ENCODE measurements at regions not wholly inside any gene's neighbourhood (a gene's known extent, or its start where the extent isn't known, plus 50 kb on each side); places are given as distances from the start of the nearest gene placed in this dataset.
"Not testable (repeated sequence)": the region's sequence is repeated elsewhere in the genome, so short reads cannot be mapped to it uniquely, and the experiment has no call there.

GRCh38 chr13:18643644-18644172, 537.9 kb downstream of the TUBA3C start:
- not testable (repeated sequence) for DNase-seq; H3K4me1 Mint-ChIP-seq; H3K9me3 Mint-ChIP-seq; H3K27ac Mint-ChIP-seq; H3K36me3 Mint-ChIP-seq; H3K4me3 Mint-ChIP-seq; H3K27me3 Mint-ChIP-seq (ENCODE audit: low read depth in 3 of 3)

- not testable (repeated sequence) for H3K4me3 Mint-ChIP-seq; H3K36me3 Mint-ChIP-seq; DNase-seq; H3K4me1 Mint-ChIP-seq; H3K27me3 Mint-ChIP-seq (ENCODE audit: low read depth in 3 of 3); H3K27ac Mint-ChIP-seq
- H3K9me3 Mint-ChIP-seq, result peaks cover 4 to 21% (median 9%) of the 10 kb centered on the region in 6 donors
Measured at GRCh38 chr13:18628928-18629327, 552.7 kb downstream of the TUBA3C start.

- H3K4me1 Mint-ChIP-seq, result no peaks in the 10 kb centered on the region
- H3K9me3 Mint-ChIP-seq, result peaks cover 4 to 17% (median 6%) of the 10 kb centered on the region in 6 donors
- peaks cover 0 to 2% (median 0%) of the 10 kb centered on the region in 3 donors for H3K27me3 Mint-ChIP-seq (ENCODE audit: low read depth in 3 of 3)
- no peak for DNase-seq
- H3K4me3 Mint-ChIP-seq, result no peak overlapping the region
- H3K27ac Mint-ChIP-seq, result no peak overlapping the region
- H3K36me3 Mint-ChIP-seq, result no peaks in the 10 kb centered on the region
Measured at GRCh38 chr13:18628428-18628827, 553.2 kb downstream of the TUBA3C start.

GRCh38 chr13:18624061-18624460, 557.6 kb downstream of the TUBA3C start:
- DNase-seq; H3K9me3 Mint-ChIP-seq; H3K27me3 Mint-ChIP-seq (ENCODE audit: low read depth in 3 of 3); H3K27ac Mint-ChIP-seq; H3K4me1 Mint-ChIP-seq; H3K36me3 Mint-ChIP-seq; H3K4me3 Mint-ChIP-seq: not testable (repeated sequence)

GRCh38 chr13:18618442-18618841, 563.2 kb downstream of the TUBA3C start:
- not testable (repeated sequence) for H3K27ac Mint-ChIP-seq; H3K4me1 Mint-ChIP-seq; DNase-seq; H3K27me3 Mint-ChIP-seq (ENCODE audit: low read depth in 3 of 3); H3K9me3 Mint-ChIP-seq; H3K4me3 Mint-ChIP-seq; H3K36me3 Mint-ChIP-seq

GRCh38 chr13:18610476-18610875, 571.1 kb downstream of the TUBA3C start:
- H3K9me3 Mint-ChIP-seq, result peaks cover 3 to 12% (median 9%) of the 10 kb centered on the region in 6 donors
- not testable (repeated sequence) for H3K27ac Mint-ChIP-seq; H3K36me3 Mint-ChIP-seq; H3K4me3 Mint-ChIP-seq; DNase-seq; H3K4me1 Mint-ChIP-seq; H3K27me3 Mint-ChIP-seq (ENCODE audit: low read depth in 3 of 3)

GRCh38 chr13:18609371-18609770, 572.3 kb downstream of the TUBA3C start:
- H3K4me3 Mint-ChIP-seq; H3K36me3 Mint-ChIP-seq; H3K27ac Mint-ChIP-seq; H3K4me1 Mint-ChIP-seq; DNase-seq; H3K27me3 Mint-ChIP-seq (ENCODE audit: low read depth in 3 of 3): not testable (repeated sequence)
- peaks cover 3 to 12% (median 9%) of the 10 kb centered on the region in 6 donors for H3K9me3 Mint-ChIP-seq

GRCh38 chr13:18608851-18609250, 572.8 kb downstream of the TUBA3C start:
- H3K4me3 Mint-ChIP-seq; H3K27me3 Mint-ChIP-seq (ENCODE audit: low read depth in 3 of 3); H3K27ac Mint-ChIP-seq; DNase-seq; H3K4me1 Mint-ChIP-seq; H3K36me3 Mint-ChIP-seq: not testable (repeated sequence)
- H3K9me3 Mint-ChIP-seq, result peaks cover 3 to 12% (median 9%) of the 10 kb centered on the region in 6 donors

GRCh38 chr13:18600366-18600765, 581.3 kb downstream of the TUBA3C start:
- H3K27me3 Mint-ChIP-seq (ENCODE audit: low read depth in 3 of 3); H3K27ac Mint-ChIP-seq; H3K4me1 Mint-ChIP-seq; H3K9me3 Mint-ChIP-seq; H3K4me3 Mint-ChIP-seq; H3K36me3 Mint-ChIP-seq; DNase-seq: not testable (repeated sequence)

GRCh38 chr13:18599791-18600211, 581.8 kb downstream of the TUBA3C start:
- not testable (repeated sequence) for H3K9me3 Mint-ChIP-seq; H3K4me3 Mint-ChIP-seq; H3K36me3 Mint-ChIP-seq; H3K27ac Mint-ChIP-seq; H3K27me3 Mint-ChIP-seq (ENCODE audit: low read depth in 3 of 3); H3K4me1 Mint-ChIP-seq
- peak in 1 of 3 donors; percentile 6 for DNase-seq

GRCh38 chr13:18598543-18598942, 583.1 kb downstream of the TUBA3C start:
- not testable (repeated sequence) for DNase-seq, H3K4me3 Mint-ChIP-seq

GRCh38 chr13:18597940-18598339, 583.7 kb downstream of the TUBA3C start:
- H3K27me3 Mint-ChIP-seq (ENCODE audit: low read depth in 3 of 3); H3K36me3 Mint-ChIP-seq; H3K4me3 Mint-ChIP-seq; H3K4me1 Mint-ChIP-seq; H3K27ac Mint-ChIP-seq; DNase-seq: not testable (repeated sequence)
- peaks cover 0 to 18% (median 11%) of the 10 kb centered on the region in 6 donors for H3K9me3 Mint-ChIP-seq

More at GRCh38 chr13:18598543-18598942, 583.1 kb downstream of the TUBA3C start:
- H3K36me3 Mint-ChIP-seq; H3K4me1 Mint-ChIP-seq; H3K27me3 Mint-ChIP-seq (ENCODE audit: low read depth in 3 of 3); H3K27ac Mint-ChIP-seq: not testable (repeated sequence)
- H3K9me3 Mint-ChIP-seq, result peaks cover 2 to 18% (median 11%) of the 10 kb centered on the region in 6 donors

- H3K4me1 Mint-ChIP-seq; H3K27ac Mint-ChIP-seq; H3K36me3 Mint-ChIP-seq; H3K9me3 Mint-ChIP-seq; H3K4me3 Mint-ChIP-seq; DNase-seq; H3K27me3 Mint-ChIP-seq (ENCODE audit: low read depth in 3 of 3): not testable (repeated sequence)
Measured at GRCh38 chr13:18577103-18577502, 604.5 kb downstream of the TUBA3C start.

GRCh38 chr13:18567890-18568289, 613.7 kb downstream of the TUBA3C start:
- H3K4me3 Mint-ChIP-seq; H3K27me3 Mint-ChIP-seq (ENCODE audit: low read depth in 3 of 3); DNase-seq; H3K27ac Mint-ChIP-seq; H3K9me3 Mint-ChIP-seq; H3K36me3 Mint-ChIP-seq; H3K4me1 Mint-ChIP-seq: not testable (repeated sequence)

Data from immature natural killer cell (primary cell).